ENCODE measurements at regions not wholly inside any gene's neighbourhood (a gene's known extent, or its start where the extent isn't known, plus 50 kb on each side); places are given as distances from the start of the nearest gene placed in this dataset.

DNA sequence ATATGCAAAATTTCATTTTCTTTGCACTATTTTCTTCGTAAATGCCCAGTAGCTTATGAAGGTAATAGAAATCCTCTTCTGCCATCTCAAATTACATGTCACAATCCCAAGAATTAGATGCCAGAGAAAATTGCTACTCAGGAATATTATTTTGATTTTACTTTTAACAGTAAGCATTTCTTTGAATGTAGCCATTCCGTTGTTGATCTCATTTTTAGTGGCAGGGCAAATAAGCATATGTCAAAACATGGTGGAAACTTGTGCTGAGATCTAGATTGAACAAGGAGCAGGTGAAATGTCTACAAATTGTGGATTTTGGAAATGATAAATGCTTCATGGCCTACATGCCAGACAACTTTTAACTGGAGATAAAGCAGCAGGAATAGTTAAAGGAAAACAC lies 291.8 kb downstream of the SDHAF3 start:
- Histone ChIP-seq H3K36me3 (replicated peaks in 1 of 2; ENCODE audit: control insufficient read depth in 1 of 2, insufficient read depth in 2 of 2, low read length in 2 of 2) (no peaks in the 10 kb centered on the region), H3K27me3 (ENCODE audit: control insufficient read depth in 2 of 2, insufficient read depth in 2 of 2, low read length in 2 of 2) (no peaks in the 10 kb centered on the region), H3K4me3 (replicated peaks in 1 of 3; ENCODE audit: low read depth in 2 of 3, low read length in 3 of 3) (no peak overlapping the region), H3K9ac (ENCODE audit: insufficient read depth, low read length, poor library complexity, severe bottlenecking) (no peak overlapping the region), H4K20me1 (ENCODE audit: insufficient read depth, low read length) (no peaks in the 10 kb centered on the region), H3K9me3 (replicated peaks in 1 of 2; ENCODE audit: control insufficient read depth in 1 of 2, insufficient read depth in 1 of 2, low read length in 2 of 2) (no peaks in the 10 kb centered on the region), H3K4me1 (ENCODE audit: control insufficient read depth in 1 of 2, insufficient read depth in 2 of 2, low read length in 2 of 2) (no peaks in the 10 kb centered on the region), H3K27ac (ENCODE audit: low read depth in 1 of 2, low read length in 2 of 2) (no peak overlapping the region), H3K79me2 (ENCODE audit: insufficient read depth, low read length) (no peaks in the 10 kb centered on the region), H2AFZ (ENCODE audit: insufficient read depth, low read depth, low read length, poor library complexity, severe bottlenecking) (no peak overlapping the region), H3K4me2 (replicated peaks; ENCODE audit: extremely low read depth, low read length, poor library complexity, severe bottlenecking) (no peak overlapping the region)
- Mint-ChIP-seq H3K4me3 (no peak overlapping the region), H3K4me1 (no peaks in the 10 kb centered on the region), H3K27me3 (ENCODE audit: low read depth in 3 of 3) (peaks cover 0 to 2% (median 0%) of the 10 kb centered on the region in 3 donors), H3K27ac (no peak overlapping the region), H3K36me3 (no peaks in the 10 kb centered on the region), H3K9me3 (peaks cover 0 to 9% (median 4%) of the 10 kb centered on the region in 7 donors)
- 80% methylated on average over 1 of the region's 2 CpGs for WGBS (ENCODE audit: insufficient coverage)
- DNase-seq, result no peak
- intact Hi-C loops (cut with micrococcal nuclease), result no loop called here
- TF ChIP-seq, protein P1, sequence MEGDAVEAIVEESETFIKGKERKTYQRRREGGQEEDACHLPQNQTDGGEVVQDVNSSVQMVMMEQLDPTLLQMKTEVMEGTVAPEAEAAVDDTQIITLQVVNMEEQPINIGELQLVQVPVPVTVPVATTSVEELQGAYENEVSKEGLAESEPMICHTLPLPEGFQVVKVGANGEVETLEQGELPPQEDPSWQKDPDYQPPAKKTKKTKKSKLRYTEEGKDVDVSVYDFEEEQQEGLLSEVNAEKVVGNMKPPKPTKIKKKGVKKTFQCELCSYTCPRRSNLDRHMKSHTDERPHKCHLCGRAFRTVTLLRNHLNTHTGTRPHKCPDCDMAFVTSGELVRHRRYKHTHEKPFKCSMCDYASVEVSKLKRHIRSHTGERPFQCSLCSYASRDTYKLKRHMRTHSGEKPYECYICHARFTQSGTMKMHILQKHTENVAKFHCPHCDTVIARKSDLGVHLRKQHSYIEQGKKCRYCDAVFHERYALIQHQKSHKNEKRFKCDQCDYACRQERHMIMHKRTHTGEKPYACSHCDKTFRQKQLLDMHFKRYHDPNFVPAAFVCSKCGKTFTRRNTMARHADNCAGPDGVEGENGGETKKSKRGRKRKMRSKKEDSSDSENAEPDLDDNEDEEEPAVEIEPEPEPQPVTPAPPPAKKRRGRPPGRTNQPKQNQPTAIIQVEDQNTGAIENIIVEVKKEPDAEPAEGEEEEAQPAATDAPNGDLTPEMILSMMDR (IDR thresholded peaks at IDR 0.05), result no peak

DNA sequence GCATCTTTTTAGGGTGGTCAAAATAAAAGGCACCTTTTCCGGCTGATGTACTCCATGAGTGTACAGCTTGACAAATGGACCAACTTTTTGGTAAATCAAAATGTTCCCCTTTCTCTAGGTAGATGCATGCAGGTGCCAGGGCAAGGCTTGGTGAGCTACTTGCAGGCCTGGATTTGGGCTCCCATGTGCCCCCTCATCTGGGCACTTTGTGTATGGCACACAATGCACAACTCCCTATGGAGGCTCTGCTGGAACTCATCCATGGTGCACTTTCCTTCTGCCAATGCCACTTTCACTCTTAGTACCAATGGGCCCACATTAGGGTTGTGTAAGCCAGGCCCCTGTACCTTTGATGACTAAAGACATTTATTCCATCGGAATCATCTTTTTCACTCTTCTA lies 300.8 kb downstream of the SDHAF3 start:
- Histone ChIP-seq H3K4me3 (replicated peaks in 1 of 3; ENCODE audit: low read depth in 2 of 3, low read length in 3 of 3) (no peak overlapping the region), H3K4me1 (ENCODE audit: control insufficient read depth in 1 of 2, insufficient read depth in 2 of 2, low read length in 2 of 2) (no peaks in the 10 kb centered on the region), H3K27me3 (ENCODE audit: control insufficient read depth in 2 of 2, insufficient read depth in 2 of 2, low read length in 2 of 2) (no peaks in the 10 kb centered on the region), H3K4me2 (replicated peaks; ENCODE audit: extremely low read depth, low read length, poor library complexity, severe bottlenecking) (no peak overlapping the region), H4K20me1 (ENCODE audit: insufficient read depth, low read length) (no peaks in the 10 kb centered on the region), H3K79me2 (ENCODE audit: insufficient read depth, low read length) (no peaks in the 10 kb centered on the region), H3K9ac (ENCODE audit: insufficient read depth, low read length, poor library complexity, severe bottlenecking) (no peak overlapping the region), H3K36me3 (replicated peaks in 1 of 2; ENCODE audit: control insufficient read depth in 1 of 2, insufficient read depth in 2 of 2, low read length in 2 of 2) (no peaks in the 10 kb centered on the region), H3K27ac (ENCODE audit: low read depth in 1 of 2, low read length in 2 of 2) (no peak overlapping the region), H3K9me3 (replicated peaks in 1 of 2; ENCODE audit: control insufficient read depth in 1 of 2, insufficient read depth in 1 of 2, low read length in 2 of 2) (no peaks in the 10 kb centered on the region), H2AFZ (ENCODE audit: insufficient read depth, low read depth, low read length, poor library complexity, severe bottlenecking) (no peak overlapping the region)
- Mint-ChIP-seq H3K4me3 (no peak overlapping the region), H3K27ac (no peak overlapping the region), H3K36me3 (no peaks in the 10 kb centered on the region), H3K27me3 (ENCODE audit: low read depth in 3 of 3) (peaks cover 0 to 2% (median 0%) of the 10 kb centered on the region in 3 donors), H3K9me3 (peaks cover 0 to 11% (median 7%) of the 10 kb centered on the region in 7 donors), H3K4me1 (no peaks in the 10 kb centered on the region)
- intact Hi-C loops (cut with micrococcal nuclease), result no loop called here
- TF ChIP-seq, protein P1 (IDR thresholded peaks at IDR 0.05), result no peak
- WGBS (ENCODE audit: insufficient coverage), result 80% methylated on average over 1 of the region's 2 CpGs
- DNase-seq, result no peak

Measured in CD14-positive monocyte (primary cell).